Smooth muscle cell (in vitro differentiated cells): ENCODE measurements at regions not wholly inside any gene's neighbourhood (a gene's known extent, or its start where the extent isn't known, plus 50 kb on each side); places are given as distances from the start of the nearest gene placed in this dataset.

Source experiments
- DNase-seq: peaks from one replicate; lab custom pipeline; 2025; ENCODE audit not compliant: unreplicated experiment; lab: John Stamatoyannopoulos, UW
- H2AFZ ChIP-seq: fragments of 200-600 bp; sonication (generic); 2 replicates; pipeline ENCODE4 v1.6.0; 2016; ENCODE audit warnings: antibody characterized with exemption, low read depth, mild to moderate bottlenecking
- H3F3A ChIP-seq: fragments of 200-600 bp; sonication (generic); 2 replicates; pipeline ENCODE4 v1.6.0; 2017; ENCODE audit warnings: antibody characterized with exemption, low read depth
- H3K27ac ChIP-seq: fragments of 200-600 bp; sonication (generic); 2 replicates; pipeline ENCODE4 v1.5.1; 2016; ENCODE audit warnings: low read depth, mild to moderate bottlenecking
- H3K27me3 ChIP-seq: fragments of 200-600 bp; sonication (generic); 2 replicates; pipeline ENCODE4 v1.6.1; 2016; ENCODE audit warnings: low read depth, mild to moderate bottlenecking
- H3K36me3 ChIP-seq: fragments of 200-600 bp; sonication (generic); 2 replicates; pipeline ENCODE4 v1.5.1; 2016; ENCODE audit warnings: low read depth
- H3K4me1 ChIP-seq: fragments of 200-600 bp; sonication (generic); 2 replicates; pipeline ENCODE4 v1.5.1; 2016; ENCODE audit warnings: low read depth
- H3K4me2 ChIP-seq: fragments of 200-600 bp; sonication (generic); 2 replicates; pipeline ENCODE4 v1.6.0; 2016; ENCODE audit warnings: mild to moderate bottlenecking
- H3K4me3 ChIP-seq: fragments of 200-600 bp; sonication (generic); 2 replicates; pipeline ENCODE4 v1.5.1; 2016; ENCODE audit warnings: mild to moderate bottlenecking
- H3K79me2 ChIP-seq: fragments of 200-600 bp; sonication (generic); 2 replicates; pipeline ENCODE4 v1.6.0; 2016; ENCODE audit warnings: low read depth, mild to moderate bottlenecking
- H3K9ac ChIP-seq: fragments of 200-600 bp; sonication (generic); 2 replicates; pipeline ENCODE4 v1.6.0; 2016; ENCODE audit warnings: low read depth
- H3K9me3 ChIP-seq: fragments of 200-600 bp; sonication (generic); replicated peaks from 2 replicates; pipeline ENCODE4 v1.5.1; 2016; ENCODE audit warnings: low read depth
- H4K20me1 ChIP-seq: fragments of 200-600 bp; sonication (generic); 2 replicates; pipeline ENCODE4 v1.6.0; 2016; ENCODE audit warnings: low read depth
- WGBS: methylation state at CpG from one replicate; pipeline ENCODE4 v1.1.7; 2016; ENCODE audit warnings: low lambda C conversion rate; 5-methylcytosine and 5-hydroxymethylcytosine counted together
- TF ChIP-seq, protein P1 (sequence below): fragments of 200-600 bp; sonication (generic); IDR thresholded peaks from 2 replicates; pipeline ENCODE4 v1.5.1; 2017; ENCODE audit warnings: borderline replicate concordance, mild to moderate bottlenecking, antibody characterized with exemption; ENCODE audit not compliant: insufficient read depth, poor library complexity, severe bottlenecking

DNA sequence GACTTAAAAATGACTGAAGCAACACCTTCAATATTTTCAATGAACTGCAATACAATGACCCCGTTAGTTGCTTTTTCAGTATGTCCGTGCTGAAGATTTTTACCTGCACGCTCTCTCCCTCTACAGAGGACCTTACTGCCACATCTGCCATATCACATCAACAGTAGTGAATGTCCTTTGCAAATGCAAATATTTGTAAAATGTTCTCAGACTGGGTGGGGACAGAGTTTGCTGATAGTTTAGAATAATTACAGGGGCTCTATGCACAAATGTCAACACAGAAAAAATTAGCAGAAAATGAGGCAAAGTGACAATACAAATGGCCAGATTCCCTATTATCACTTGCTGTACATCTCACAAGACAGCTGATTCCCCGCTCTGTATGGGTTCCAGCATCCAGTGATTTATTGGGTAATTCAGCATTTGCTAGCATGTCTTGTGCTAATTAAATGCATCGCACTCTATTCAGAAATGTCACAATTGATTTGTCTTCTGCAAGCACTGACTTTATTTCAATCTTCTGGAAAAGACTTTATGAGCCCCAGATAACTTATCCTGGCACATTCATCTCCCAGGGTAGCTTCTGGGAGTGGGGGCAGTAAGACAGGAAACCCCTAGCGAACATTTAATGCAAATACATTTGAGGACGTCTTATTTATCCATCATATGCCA lies 69.1 kb upstream of the PTER start:
- DNase-seq: no peak
- no peak overlapping the region for H3K4me3 ChIP-seq
- no peaks in the 10 kb centered on the region for H3K9me3 ChIP-seq
- H3F3A ChIP-seq: no peaks in the 10 kb centered on the region
- TF ChIP-seq, protein P1, sequence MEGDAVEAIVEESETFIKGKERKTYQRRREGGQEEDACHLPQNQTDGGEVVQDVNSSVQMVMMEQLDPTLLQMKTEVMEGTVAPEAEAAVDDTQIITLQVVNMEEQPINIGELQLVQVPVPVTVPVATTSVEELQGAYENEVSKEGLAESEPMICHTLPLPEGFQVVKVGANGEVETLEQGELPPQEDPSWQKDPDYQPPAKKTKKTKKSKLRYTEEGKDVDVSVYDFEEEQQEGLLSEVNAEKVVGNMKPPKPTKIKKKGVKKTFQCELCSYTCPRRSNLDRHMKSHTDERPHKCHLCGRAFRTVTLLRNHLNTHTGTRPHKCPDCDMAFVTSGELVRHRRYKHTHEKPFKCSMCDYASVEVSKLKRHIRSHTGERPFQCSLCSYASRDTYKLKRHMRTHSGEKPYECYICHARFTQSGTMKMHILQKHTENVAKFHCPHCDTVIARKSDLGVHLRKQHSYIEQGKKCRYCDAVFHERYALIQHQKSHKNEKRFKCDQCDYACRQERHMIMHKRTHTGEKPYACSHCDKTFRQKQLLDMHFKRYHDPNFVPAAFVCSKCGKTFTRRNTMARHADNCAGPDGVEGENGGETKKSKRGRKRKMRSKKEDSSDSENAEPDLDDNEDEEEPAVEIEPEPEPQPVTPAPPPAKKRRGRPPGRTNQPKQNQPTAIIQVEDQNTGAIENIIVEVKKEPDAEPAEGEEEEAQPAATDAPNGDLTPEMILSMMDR: no peak
- H2AFZ ChIP-seq: no peak overlapping the region
- H3K9ac ChIP-seq: no peak overlapping the region
- no peaks in the 10 kb centered on the region for H3K27me3 ChIP-seq
- no peak overlapping the region for H3K27ac ChIP-seq
- H3K4me1 ChIP-seq: no peaks in the 10 kb centered on the region
- H4K20me1 ChIP-seq: no peaks in the 10 kb centered on the region
- WGBS: 82% methylated on average over 7 of the region's 7 CpGs
- no peaks in the 10 kb centered on the region for H3K79me2 ChIP-seq
- H3K4me2 ChIP-seq: no peak overlapping the region
- no peaks in the 10 kb centered on the region for H3K36me3 ChIP-seq

DNA sequence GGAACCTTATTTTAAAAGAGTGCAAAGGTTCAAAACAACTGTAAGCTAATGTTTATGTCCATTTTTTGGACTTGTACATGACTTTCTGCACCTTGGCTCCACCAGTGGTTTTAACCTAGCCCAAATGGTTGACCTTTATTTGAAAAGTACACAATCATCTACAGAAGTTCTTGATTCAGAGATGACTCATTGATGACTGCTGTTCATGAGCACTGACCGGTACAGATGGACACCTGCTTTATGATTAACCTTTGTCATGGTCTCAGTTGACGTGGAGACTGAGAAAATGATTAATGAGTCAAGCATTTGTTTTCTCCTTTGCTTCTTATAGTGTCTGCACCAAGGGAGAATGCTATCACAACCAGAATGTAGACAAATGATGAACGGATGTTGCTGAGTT lies 55.7 kb upstream of the PTER start:
- H3K4me1 ChIP-seq: no peaks in the 10 kb centered on the region
- no peaks in the 10 kb centered on the region for H3K79me2 ChIP-seq
- H3K4me3 ChIP-seq: no peak overlapping the region
- H2AFZ ChIP-seq: no peak overlapping the region
- H3K27ac ChIP-seq: no peak overlapping the region
- 74% methylated on average over 3 of the region's 3 CpGs for WGBS
- H3K9ac ChIP-seq: no peak overlapping the region
- TF ChIP-seq, protein P1: no peak
- H3K4me2 ChIP-seq: no peak overlapping the region
- no peaks in the 10 kb centered on the region for H3K9me3 ChIP-seq
- no peaks in the 10 kb centered on the region for H4K20me1 ChIP-seq
- H3K27me3 ChIP-seq: no peaks in the 10 kb centered on the region
- H3K36me3 ChIP-seq: no peaks in the 10 kb centered on the region
- H3F3A ChIP-seq: no peaks in the 10 kb centered on the region
- DNase-seq: no peak

DNA sequence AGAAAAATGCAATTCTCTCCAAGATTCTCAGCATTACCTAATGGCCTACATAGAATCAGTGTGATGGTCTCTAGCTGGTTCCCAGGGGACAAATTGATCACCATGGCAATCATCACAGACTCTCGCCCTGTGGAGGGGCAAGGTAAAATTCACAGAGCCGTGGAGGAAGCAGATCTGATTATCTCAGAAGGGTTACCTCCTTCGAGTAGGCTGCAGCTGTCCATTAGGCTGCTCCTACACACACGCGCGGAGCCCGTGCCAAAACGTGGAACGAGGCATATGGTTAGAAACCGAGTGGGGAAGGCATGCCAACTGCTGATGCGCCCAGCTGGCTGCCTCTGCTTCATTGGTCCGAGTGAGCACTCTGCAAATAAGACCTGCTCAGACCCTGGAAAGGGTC lies 52.8 kb upstream of the PTER start:
- Histone ChIP-seq H3K9ac (no peak overlapping the region), H3K4me3 (no peak overlapping the region), H2AFZ (no peak overlapping the region), H3F3A (no peaks in the 10 kb centered on the region), H3K27ac (no peak overlapping the region), H3K4me1 (no peaks in the 10 kb centered on the region), H3K27me3 (no peaks in the 10 kb centered on the region), H3K9me3 (no peaks in the 10 kb centered on the region), H4K20me1 (no peaks in the 10 kb centered on the region), H3K36me3 (no peaks in the 10 kb centered on the region), H3K4me2 (no peak overlapping the region), H3K79me2 (no peaks in the 10 kb centered on the region)
- TF ChIP-seq, protein P1: no peak
- 87% methylated on average over 12 of the region's 12 CpGs for WGBS
- no peak for DNase-seq

DNA sequence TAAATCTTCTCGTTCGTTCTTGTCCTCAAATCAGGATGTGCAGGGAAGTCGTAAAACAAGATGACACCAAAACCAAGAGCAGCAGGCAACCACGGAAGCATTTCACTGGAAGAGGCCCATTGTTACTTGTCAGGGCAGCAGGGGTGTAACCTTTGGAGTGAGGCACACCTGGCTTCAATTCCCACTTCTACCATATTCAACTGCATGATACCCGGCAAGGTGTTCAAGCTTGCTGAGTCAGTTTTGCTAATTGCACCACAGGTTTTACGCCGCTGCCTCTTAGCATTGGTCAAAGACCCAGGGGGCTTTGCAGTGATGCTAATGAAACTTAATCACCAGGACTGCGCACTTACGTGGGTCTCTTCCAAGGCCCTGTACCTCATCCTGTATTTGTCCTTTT lies 50.0 kb upstream of the PTER start:
- no peak overlapping the region for H3K27ac ChIP-seq
- no peaks in the 10 kb centered on the region for H3K79me2 ChIP-seq
- no peak overlapping the region for H3K4me2 ChIP-seq
- TF ChIP-seq, protein P1: no peak
- H2AFZ ChIP-seq: no peak overlapping the region
- H4K20me1 ChIP-seq: no peaks in the 10 kb centered on the region
- H3K27me3 ChIP-seq: no peaks in the 10 kb centered on the region
- no peak for DNase-seq
- H3K4me3 ChIP-seq: no peak overlapping the region
- WGBS: 60% methylated on average over 9 of the region's 9 CpGs
- no peaks in the 10 kb centered on the region for H3K9me3 ChIP-seq
- H3K4me1 ChIP-seq: no peaks in the 10 kb centered on the region
- H3K9ac ChIP-seq: no peak overlapping the region
- no peaks in the 10 kb centered on the region for H3F3A ChIP-seq
- H3K36me3 ChIP-seq: no peaks in the 10 kb centered on the region
